GM03348 (cell line): ENCODE measurements at regions not wholly inside any gene's neighbourhood (a gene's known extent, or its start where the extent isn't known, plus 50 kb on each side); places are given as distances from the start of the nearest gene placed in this dataset.
A peak's percentile ranks its signal among the peaks of the same experiment; 100 is the strongest.

ENCODE experiments used
- DNase-seq: peaks from one replicate; pipeline ENCODE4 v3.0.0; 2012; ENCODE audit warnings: low spot score

DNA sequence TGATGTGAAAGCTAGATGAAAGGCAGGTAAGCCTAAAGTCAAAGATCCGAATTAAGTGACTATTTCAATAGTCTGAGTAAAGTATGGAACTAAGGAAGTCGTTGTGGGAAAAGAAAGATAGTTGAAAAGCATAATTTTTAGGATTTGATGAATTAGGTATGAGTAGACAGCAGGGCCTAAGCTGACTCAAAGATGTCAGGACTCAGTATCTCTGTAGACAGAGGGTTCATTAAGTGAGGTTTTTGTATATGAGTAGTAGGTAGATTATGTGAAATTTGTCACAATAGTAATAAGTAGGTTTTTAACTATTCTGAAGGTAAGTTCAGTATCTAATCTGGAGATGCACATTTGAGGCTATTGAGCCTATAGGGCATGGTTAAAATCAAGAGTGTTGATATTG, 196.4 kb downstream of the RASSF9 start:
- DNase-seq, result no peak

- no peak for DNase-seq
Observed at GRCh38 chr12:85641796-85642195, 194.4 kb downstream of the RASSF9 start.

GRCh38 chr12:85642288-85642687, 193.9 kb downstream of the RASSF9 start:
- no peak for DNase-seq

DNA sequence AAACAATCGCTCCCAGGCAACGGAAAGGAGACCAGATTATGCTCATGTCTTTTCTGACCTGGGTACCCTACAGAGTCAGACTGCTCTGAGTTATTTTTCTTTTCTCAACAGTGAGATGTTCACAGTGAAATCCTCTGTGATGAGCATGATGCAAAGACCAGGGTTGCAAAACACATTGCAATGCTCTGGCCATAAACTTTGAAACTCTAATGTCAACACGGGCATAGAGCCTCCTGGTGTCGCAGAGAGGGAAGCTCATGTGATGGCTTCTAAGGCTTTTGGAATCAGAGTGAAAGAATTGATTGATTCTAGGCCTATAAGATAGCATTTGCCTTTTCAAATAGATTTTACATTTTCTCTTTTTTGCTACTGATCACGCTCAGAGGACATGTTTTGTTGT, 193.4 kb downstream of the RASSF9 start:
- peak; percentile 37 for DNase-seq

DNA sequence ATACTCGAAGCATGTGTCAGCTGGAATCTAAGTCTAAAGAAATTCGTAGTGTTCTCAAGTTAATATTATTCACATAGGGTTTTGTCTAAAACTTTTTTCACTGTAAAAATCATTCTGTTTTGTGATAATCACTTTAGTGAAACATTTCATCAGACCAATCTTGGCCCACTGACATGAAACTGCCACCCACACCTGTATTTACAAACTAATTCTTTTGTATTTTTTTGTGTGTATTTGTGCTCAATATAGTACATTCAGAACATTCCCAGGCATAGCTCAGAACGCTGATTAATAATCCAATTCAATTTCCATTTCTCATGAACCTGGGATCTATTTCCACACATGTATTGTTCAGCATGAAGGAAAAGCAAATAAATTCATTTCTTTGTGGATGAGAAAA, 191.7 kb downstream of the RASSF9 start:
- no peak for DNase-seq

DNA sequence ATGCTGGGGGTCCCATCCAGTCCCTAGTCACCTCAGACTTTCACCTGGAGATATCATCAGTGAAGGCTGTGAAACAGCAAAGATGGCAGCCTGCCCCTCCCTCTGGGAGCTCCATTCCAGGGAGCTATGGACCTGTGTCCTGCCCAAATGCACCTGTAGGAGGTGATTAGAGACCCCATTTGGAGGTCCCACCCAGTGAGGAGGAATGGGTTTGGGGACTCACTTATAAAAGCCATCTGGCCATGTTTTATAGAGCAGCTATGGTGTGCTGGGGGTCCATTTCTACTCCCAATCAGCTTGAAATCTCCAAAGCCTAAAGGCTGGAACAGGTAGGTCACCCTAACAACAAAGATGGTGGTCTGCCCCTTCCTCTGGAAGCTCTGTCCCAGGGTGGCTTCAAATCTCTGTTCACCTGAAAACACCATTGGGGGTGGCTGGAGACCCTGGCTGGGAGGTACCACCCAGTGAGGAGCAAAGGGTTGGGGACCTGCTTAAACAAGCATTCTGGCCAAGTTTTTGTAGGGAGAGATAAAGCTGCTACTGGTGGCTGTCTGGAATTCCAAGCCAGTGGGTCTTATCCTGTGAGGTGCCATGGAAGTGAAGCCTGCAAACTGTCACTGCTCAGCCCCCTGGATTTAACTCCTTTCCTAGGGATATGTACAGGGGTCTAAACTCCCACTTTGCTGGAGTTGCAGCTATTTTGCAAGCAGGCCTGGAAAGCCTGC, 182.3 kb downstream of the RASSF9 start:
- DNase-seq, result no peak

GRCh38 chr12:85654456-85654840, 181.8 kb downstream of the RASSF9 start:
- no peak for DNase-seq

DNA sequence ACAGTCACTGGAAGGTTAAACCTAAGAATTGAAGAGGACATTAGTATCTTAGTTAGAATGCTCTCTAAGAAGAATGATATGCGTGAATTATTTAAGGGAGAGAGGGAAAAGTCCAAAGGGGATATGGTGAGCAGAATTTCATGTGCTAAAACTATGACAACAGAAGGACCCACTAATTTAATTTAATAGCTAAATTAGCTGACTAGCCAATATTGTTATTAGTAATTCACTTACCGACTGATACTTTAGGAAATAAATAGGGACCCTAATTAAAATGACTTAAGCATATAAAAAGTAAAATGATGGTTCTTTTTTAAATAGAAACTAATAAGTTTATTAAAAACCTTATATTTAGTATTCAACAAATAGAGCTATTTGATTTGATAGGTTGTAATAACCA, 179.6 kb downstream of the RASSF9 start:
- no peak for DNase-seq

GRCh38 chr12:85657251-85657650, 179.0 kb downstream of the RASSF9 start:
- DNase-seq, result no peak

DNA sequence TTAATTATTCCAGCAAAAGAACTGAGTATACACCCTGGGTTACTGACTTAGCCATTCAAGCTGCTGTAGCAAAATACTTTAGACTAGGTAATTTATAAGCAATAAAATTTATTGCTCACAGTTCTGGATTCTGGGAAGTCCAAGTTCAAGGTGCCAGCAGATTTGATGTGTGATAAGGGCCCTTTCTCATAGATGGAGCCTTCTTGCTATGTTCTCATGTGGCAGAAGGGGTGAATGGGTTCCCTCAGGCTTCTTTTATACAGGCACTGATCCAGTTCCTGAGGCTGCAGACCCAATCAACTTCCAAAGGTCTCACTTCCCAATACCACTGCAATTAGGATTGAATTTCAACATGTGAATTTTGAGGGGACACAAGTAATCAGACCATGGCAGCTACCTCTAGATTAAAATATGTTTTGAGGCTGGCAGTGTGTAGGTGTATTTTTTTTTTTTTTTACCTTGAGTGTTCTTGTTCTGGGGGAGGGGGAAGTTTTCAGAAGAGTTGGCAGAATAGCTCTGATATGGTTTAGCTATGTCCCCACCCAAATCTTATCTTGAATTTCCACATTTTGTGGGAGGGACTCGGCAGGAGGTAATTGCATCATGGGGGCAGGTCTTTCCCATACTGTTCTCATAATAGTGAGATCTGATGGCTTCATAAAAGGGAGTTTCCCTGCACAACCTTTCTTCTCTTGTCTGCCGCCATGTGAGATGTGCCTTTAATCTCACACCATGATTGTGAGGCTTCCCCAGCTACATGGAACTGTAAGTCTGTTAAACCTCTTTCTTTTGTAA, 178.2 kb downstream of the RASSF9 start:
- no peak for DNase-seq

GRCh38 chr12:85659754-85660530, 176.3 kb downstream of the RASSF9 start:
- no peak for DNase-seq

DNA sequence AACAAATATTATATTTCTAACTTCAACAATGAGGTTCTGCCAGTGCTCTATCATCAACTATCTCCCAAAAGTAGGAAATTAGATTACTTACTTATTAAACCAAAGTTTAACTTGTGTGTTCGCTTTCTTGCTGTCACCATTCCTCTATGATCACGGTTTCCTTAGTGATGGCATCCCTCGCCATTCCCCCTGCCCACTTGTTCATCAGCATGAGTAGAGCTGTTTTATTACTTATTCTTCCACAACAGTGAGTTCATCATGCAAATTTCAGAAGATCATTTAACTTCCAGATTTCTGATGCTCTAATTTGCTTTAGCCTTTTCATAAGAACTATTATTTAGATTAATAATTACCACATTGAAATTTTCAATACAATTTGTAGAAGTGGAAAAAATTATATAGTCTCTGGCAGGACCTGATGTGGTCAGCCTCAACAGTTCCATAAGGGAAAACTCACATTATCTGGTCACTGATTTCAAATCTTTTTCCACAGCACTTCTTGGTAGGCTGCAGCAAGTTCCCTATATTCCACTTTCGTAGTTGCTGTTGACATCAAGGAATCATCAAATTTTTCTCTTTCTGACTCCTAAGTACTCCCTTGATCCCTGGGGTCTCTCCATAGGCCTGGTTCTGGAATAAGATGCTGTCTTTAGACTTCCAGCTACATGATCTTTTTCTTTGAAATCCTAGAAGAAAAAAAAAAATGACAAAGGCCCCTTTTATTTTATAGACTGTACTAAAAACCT, 174.6 kb downstream of the RASSF9 start:
- no peak for DNase-seq

DNA sequence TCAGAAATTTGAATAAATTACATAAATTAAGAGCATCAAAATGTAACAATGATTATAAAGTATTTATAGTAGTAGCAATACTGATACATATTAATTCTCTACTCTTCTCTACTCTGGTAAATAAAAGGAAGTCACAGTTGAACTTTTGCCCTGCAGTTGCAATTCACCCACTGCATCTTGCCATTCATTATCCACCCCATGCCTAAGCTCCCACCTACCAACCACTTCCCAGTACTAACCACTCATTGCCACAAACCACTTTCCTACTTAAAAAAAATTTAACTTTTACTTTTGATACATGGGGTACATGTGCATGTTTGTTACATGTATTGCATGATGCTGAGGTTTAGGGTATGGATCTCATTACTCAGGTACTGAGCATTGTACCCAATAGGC, 174.0 kb downstream of the RASSF9 start:
- DNase-seq, result no peak

DNA sequence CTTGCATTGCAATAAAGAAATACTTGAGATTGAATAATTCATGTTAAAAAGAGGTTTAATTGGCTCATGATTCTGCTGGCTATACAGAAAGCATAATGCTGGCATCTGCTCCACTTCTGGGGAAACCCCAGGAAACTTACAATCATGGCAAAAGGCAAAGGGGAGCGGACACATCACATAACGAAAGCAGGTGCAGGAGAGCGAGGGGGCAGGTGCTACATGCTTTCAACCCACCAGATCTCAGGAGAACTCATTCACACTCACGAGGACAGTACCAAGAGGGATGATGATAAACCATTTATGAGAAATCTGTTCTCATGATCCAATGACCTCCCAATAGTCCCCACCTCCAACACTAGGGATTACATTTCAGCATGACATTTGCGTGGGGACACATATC, 172.6 kb downstream of the RASSF9 start:
- DNase-seq, result no peak

DNA sequence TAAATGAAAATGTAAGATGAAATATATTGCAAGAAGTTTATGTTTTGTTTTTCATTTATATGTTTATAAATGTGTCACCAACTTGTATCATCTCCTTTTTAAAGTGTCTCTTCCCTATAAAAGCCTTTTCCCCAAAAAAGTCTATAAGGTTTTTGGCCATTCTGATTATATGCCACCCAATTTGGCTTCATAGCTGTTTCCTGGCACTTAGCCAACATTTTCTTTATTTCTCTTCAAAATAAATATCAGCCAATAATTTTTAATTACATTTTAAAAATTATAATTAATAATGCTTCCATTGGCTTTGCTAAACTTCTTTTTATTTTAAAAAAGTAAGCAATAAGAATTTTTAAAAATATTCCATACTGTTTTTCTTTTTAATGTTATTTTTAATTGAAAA, 171.8 kb downstream of the RASSF9 start:
- DNase-seq, result no peak

GRCh38 chr12:85669911-85670310, 166.3 kb downstream of the RASSF9 start:
- no peak for DNase-seq

DNA sequence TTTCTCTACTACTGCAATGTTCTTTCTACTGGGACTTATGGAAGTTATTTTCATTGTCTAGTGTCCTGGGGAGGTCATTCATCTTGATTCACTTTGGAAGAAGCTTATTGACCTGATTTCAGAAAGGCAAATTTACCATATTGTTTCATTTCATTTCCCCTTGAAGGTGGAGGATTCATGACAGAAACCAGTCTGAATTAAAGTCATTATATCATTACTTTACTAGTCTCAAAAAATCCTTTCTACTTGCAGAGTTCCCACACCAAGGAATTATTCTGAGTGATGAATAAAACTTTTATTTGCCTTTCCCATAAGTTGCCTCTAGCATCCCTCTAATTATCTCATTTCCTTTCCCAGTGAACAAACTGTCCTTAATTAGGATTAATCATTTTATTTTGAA, 163.8 kb downstream of the RASSF9 start:
- no peak for DNase-seq

DNA sequence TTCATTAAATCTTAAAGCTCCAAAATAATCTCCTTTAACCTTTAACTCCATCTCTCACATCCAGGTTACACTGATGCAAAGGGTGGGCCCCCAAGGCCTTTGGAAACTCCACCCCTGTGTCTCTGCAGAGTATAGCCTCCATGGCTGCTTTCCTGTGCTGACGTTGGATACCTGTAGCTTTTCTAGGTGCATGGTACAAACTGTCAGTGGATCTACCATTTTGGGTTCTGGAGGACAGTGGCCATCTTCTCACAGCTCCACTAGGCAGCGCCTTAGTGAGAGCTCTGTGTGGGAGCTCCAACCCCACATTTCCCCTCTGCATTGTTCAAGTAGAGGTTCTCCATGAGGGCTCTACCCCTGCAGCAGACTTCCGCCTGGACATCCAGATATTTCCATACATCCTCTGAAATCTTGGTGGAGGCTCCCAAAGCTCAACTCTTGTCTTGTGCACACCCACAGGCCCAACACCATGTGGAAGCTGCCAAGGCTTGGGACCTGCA, 162.2 kb downstream of the RASSF9 start:
- DNase-seq, result no peak

- no peak for DNase-seq
Observed at GRCh38 chr12:85676816-85677749, 159.1 kb downstream of the RASSF9 start.

GRCh38 chr12:85679296-85679695, 156.9 kb downstream of the RASSF9 start:
- DNase-seq, result no peak

DNA sequence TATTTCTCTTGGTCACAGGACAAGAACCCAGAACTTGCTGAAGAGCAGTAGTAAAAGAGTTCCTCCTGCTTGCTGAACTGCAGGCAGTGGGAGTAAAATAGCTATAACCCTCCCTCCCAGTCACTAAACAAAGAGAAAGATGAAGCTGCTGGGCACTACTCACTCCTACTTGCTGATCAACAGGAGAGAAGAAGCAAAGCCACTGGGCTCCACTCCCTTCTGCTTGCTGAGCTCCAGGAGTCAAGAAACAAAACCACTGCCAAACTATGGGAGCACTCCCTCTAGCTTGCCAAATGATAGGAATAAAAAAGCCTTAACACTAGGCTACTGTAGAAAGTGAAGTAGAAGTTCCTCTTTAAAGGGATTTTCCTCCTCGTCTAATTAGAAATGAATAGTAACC, 155.3 kb downstream of the RASSF9 start:
- no peak for DNase-seq
